ENCODE measurements at regions not wholly inside any gene's neighbourhood (a gene's known extent, or its start where the extent isn't known, plus 50 kb on each side); places are given as distances from the start of the nearest gene placed in this dataset.

DNA sequence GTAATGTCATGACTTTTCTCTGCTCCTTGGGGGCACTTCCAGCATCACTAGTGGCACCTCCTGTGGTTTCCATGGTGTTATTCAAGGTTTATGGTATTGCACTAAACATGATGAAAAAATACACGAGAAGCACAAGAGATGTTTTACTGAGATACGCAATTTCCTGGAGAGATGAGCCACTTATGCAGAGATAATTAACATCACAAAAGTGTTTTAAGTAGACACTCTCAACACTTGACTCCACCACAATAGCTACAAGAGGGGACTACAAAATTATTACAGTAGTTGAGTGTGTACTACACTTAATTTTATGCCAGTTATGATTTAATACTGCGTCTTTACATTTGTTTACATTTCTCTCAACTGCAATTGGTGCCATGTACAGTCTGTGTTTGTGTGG, 906.7 kb downstream of the DNAJB9 start:
- H4K8ac ChIP-seq (ENCODE audit: low read depth in 2 of 2, low read length in 2 of 2): no peak overlapping the region
- WGBS, 2 experiments (ENCODE audit: extremely low coverage in 2 of 2, insufficient read length in 1 of 2): no CpG with 5 or more reads among the region's 3 CpGs
- H3K18ac ChIP-seq (ENCODE audit: low read depth, low read length): no peak overlapping the region
- H3K79me1 ChIP-seq (ENCODE audit: low read depth in 1 of 2, low read length in 2 of 2): no peaks in the 10 kb centered on the region
- no peak overlapping the region for H3K56ac ChIP-seq (ENCODE audit: extremely low read depth, insufficient read depth, low read length)
- H3K14ac ChIP-seq (replicated peaks; ENCODE audit: low read depth, low read length): no peak overlapping the region
- H2BK120ac ChIP-seq (ENCODE audit: low read depth, low read length): no peak overlapping the region
- DNase-seq (no peak), ATAC-seq (ENCODE audit: low read depth) (no peak)
- no peaks in the 10 kb centered on the region for H3K27me3 ChIP-seq (ENCODE audit: control insufficient read depth, insufficient read depth, low read length)
- H2AK5ac ChIP-seq (ENCODE audit: low read depth, low read length): no peak overlapping the region
- no peaks in the 10 kb centered on the region for H3K36me3 ChIP-seq (ENCODE audit: control insufficient read depth, insufficient read depth, low read length)
- no peak for TF ChIP-seq MAZ (IDR thresholded peaks at IDR 0.05; ENCODE audit: borderline replicate concordance, low read depth, low read length)
- no peak for TF ChIP-seq MXI1 (IDR thresholded peaks at IDR 0.05; ENCODE audit: borderline replicate concordance, low read depth, low read length)
- TF ChIP-seq FOS (IDR thresholded peaks at IDR 0.05; ENCODE audit: low read depth, low read length): no peak
- TF ChIP-seq, protein P1, sequence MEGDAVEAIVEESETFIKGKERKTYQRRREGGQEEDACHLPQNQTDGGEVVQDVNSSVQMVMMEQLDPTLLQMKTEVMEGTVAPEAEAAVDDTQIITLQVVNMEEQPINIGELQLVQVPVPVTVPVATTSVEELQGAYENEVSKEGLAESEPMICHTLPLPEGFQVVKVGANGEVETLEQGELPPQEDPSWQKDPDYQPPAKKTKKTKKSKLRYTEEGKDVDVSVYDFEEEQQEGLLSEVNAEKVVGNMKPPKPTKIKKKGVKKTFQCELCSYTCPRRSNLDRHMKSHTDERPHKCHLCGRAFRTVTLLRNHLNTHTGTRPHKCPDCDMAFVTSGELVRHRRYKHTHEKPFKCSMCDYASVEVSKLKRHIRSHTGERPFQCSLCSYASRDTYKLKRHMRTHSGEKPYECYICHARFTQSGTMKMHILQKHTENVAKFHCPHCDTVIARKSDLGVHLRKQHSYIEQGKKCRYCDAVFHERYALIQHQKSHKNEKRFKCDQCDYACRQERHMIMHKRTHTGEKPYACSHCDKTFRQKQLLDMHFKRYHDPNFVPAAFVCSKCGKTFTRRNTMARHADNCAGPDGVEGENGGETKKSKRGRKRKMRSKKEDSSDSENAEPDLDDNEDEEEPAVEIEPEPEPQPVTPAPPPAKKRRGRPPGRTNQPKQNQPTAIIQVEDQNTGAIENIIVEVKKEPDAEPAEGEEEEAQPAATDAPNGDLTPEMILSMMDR (conservative IDR thresholded peaks at IDR 0.05; ENCODE audit: low read depth, low read length): no peak
- no peak for TF ChIP-seq RFX5 (IDR thresholded peaks at IDR 0.05; ENCODE audit: low read depth, low read length)
- no peak for TF ChIP-seq NFE2L2 (IDR thresholded peaks at IDR 0.05; ENCODE audit: low read depth, low read length)
- TF ChIP-seq BHLHE40 (IDR thresholded peaks at IDR 0.05; ENCODE audit: low read depth, low read length): no peak
- no peak for TF ChIP-seq POLR2A (IDR thresholded peaks at IDR 0.05; ENCODE audit: low read depth, low read length)
- no peak for TF ChIP-seq MAFK (IDR thresholded peaks at IDR 0.05; ENCODE audit: low read depth, low read length)
- TF ChIP-seq RCOR1 (IDR thresholded peaks at IDR 0.05; ENCODE audit: insufficient replicate concordance, low read length): no peak
- TF ChIP-seq USF2 (IDR thresholded peaks at IDR 0.05; ENCODE audit: low read depth, low read length): no peak
- TF ChIP-seq RAD21 (IDR thresholded peaks at IDR 0.05; ENCODE audit: low read length): no peak
- no peak for TF ChIP-seq CEBPB (IDR thresholded peaks at IDR 0.05; ENCODE audit: low read depth, low read length)
- no peak for TF ChIP-seq CHD1 (IDR thresholded peaks at IDR 0.05; ENCODE audit: low read depth, low read length)
- no peak for TF ChIP-seq ELK1 (IDR thresholded peaks at IDR 0.05; ENCODE audit: borderline replicate concordance, low read depth, low read length)
- TF ChIP-seq SMC3 (IDR thresholded peaks at IDR 0.05; ENCODE audit: low read depth, low read length): no peak
- H3K4me2 ChIP-seq (ENCODE audit: low read depth, low read length): no peak overlapping the region
- no peak overlapping the region for H2AK9ac ChIP-seq (replicated peaks; ENCODE audit: low read depth, low read length, poor library complexity)
- H4K20me1 ChIP-seq (ENCODE audit: insufficient read depth, low read length): no peaks in the 10 kb centered on the region
- intact Hi-C loops (cut with micrococcal nuclease): no loop called here
- ChIA-PET CTCF (no interaction called here), POLR2A (ENCODE audit: unreplicated experiment) (no interaction called here)
- no peak overlapping the region for H4K5ac ChIP-seq (ENCODE audit: low read depth, low read length)
- H3K4me3 ChIP-seq (ENCODE audit: insufficient read depth, low read depth, low read length): no peak overlapping the region
- in situ Hi-C loops (cut with MboI; ENCODE audit: low sequenced_read_pairs): no loop called here
- no peak overlapping the region for H3K9ac ChIP-seq (ENCODE audit: low read depth, low read length)
- no peaks in the 10 kb centered on the region for H3K4me1 ChIP-seq (ENCODE audit: control insufficient read depth, insufficient read depth, low read length)
- H4K91ac ChIP-seq (ENCODE audit: insufficient read depth, low read depth, low read length): no peak overlapping the region
- H3K23ac ChIP-seq (ENCODE audit: low read depth, low read length): no peak overlapping the region
- no peak overlapping the region for H2BK15ac ChIP-seq (ENCODE audit: low read depth, low read length)
- no TSS peak for BruUV-seq (replicated peaks)
- no peaks in the 10 kb centered on the region for H3K9me1 ChIP-seq (ENCODE audit: insufficient read depth, low read length)
- no peak overlapping the region for H3K4ac ChIP-seq (ENCODE audit: low read depth, low read length)
- dilution Hi-C loops (cut with HindIII; ENCODE audit: low sequenced_read_pairs, unreplicated experiment): no loop called here
- no peak overlapping the region for H2BK20ac ChIP-seq (ENCODE audit: low read depth, low read length)
- no peak overlapping the region for H2AFZ ChIP-seq (replicated peaks; ENCODE audit: low read length, poor library complexity)
- H2BK5ac ChIP-seq (ENCODE audit: low read depth, low read length, poor library complexity, severe bottlenecking): no peak overlapping the region
- peaks cover 2% of the 10 kb centered on the region; the same call in 1 of the 2 replicates for H3K9me3 ChIP-seq (ENCODE audit: control insufficient read depth, insufficient read depth, low read length)
- no peak overlapping the region for H3K27ac ChIP-seq (ENCODE audit: insufficient read depth, low read length)
